CD14-positive monocyte (primary cell): ENCODE measurements at regions not wholly inside any gene's neighbourhood (a gene's known extent, or its start where the extent isn't known, plus 50 kb on each side); places are given as distances from the start of the nearest gene placed in this dataset.

Source experiments
- DNase-seq, 3 donors: peaks; one replicate each; pipeline ENCODE4 v3.0.0-alpha.2; 2011 to 2022
- H2AFZ ChIP-seq: 2 replicates; pipeline ENCODE4 v1.6.0; 2012; ENCODE audit warnings: mild to moderate bottlenecking, low read depth, low read length, inconsistent platforms; ENCODE audit not compliant: insufficient read depth, poor library complexity, severe bottlenecking
- H3K27ac ChIP-seq, 2 donors: 1 replicate in 1 of 2; 2 replicates in 1 of 2; pipeline ENCODE4 v1.5.1; 2012 to 2013; ENCODE audit warnings: low read length in 2 of 2, control low read depth in 1 of 2, inconsistent platforms in 1 of 2, low read depth in 1 of 2, mild to moderate bottlenecking in 1 of 2
- H3K27me3 ChIP-seq, 2 donors: one replicate each; pipeline versions ENCODE4 v1.6.0 to v1.6.1; 2011 to 2013; ENCODE audit warnings: low read length in 2 of 2; ENCODE audit not compliant: control insufficient read depth in 2 of 2, insufficient read depth in 2 of 2
- H3K36me3 ChIP-seq, 2 donors: replicated peaks in 1 of 2; 1 replicate in 1 of 2; 2 replicates in 1 of 2; pipeline versions ENCODE4 v1.5.1 to v1.6.1; 2012 to 2013; ENCODE audit warnings: low read length in 2 of 2, control low read depth in 1 of 2, inconsistent platforms in 1 of 2, mild to moderate bottlenecking in 1 of 2; ENCODE audit not compliant: insufficient read depth in 2 of 2, control insufficient read depth in 1 of 2
- H3K4me1 ChIP-seq, 2 donors: 1 replicate in 1 of 2; 2 replicates in 1 of 2; pipeline versions ENCODE4 v1.5.1 to v1.6.1; 2012 to 2013; ENCODE audit warnings: low read length in 2 of 2, control low read depth in 1 of 2, inconsistent platforms in 1 of 2, mild to moderate bottlenecking in 1 of 2, moderate library complexity in 1 of 2; ENCODE audit not compliant: insufficient read depth in 2 of 2, control insufficient read depth in 1 of 2
- H3K4me2 ChIP-seq: replicated peaks from 2 replicates; pipeline ENCODE3; 2012; ENCODE audit warnings: low read length, moderate library complexity, mild to moderate bottlenecking; ENCODE audit not compliant: poor library complexity, severe bottlenecking; ENCODE audit errors: extremely low read depth
- H3K4me3 ChIP-seq, 3 experiments: fragments of 200-600 bp in 1 of 3; sonication (generic) in 1 of 3; replicated peaks in 1 of 3; 1 replicate in 2 of 3; 2 replicates in 1 of 3; pipeline ENCODE4 v1.5.1; 2011 to 2013; ENCODE audit warnings: low read length in 3 of 3, mild to moderate bottlenecking in 3 of 3, control low read depth in 2 of 3, low read depth in 2 of 3, inconsistent platforms in 1 of 3, moderate library complexity in 1 of 3
- H3K79me2 ChIP-seq: 2 replicates; pipeline ENCODE4 v1.6.0; 2012; ENCODE audit warnings: mild to moderate bottlenecking, control low read depth, inconsistent platforms, low read length, moderate library complexity; ENCODE audit not compliant: insufficient read depth
- H3K9ac ChIP-seq: 2 replicates; pipeline ENCODE4 v1.6.0; 2017; ENCODE audit warnings: low read length, mild to moderate bottlenecking; ENCODE audit not compliant: insufficient read depth, poor library complexity, severe bottlenecking
- H3K9me3 ChIP-seq, 2 donors: replicated peaks in 1 of 2; 1 replicate in 1 of 2; 2 replicates in 1 of 2; pipeline versions ENCODE4 v1.5.1 to v1.6.1; 2012 to 2013; ENCODE audit warnings: low read length in 2 of 2, control low read depth in 1 of 2; ENCODE audit not compliant: control insufficient read depth in 1 of 2, insufficient read depth in 1 of 2
- H4K20me1 ChIP-seq: 2 replicates; pipeline ENCODE4 v1.6.0; 2012; ENCODE audit warnings: mild to moderate bottlenecking, low read length, control low read depth, moderate library complexity; ENCODE audit not compliant: insufficient read depth
- H3K27ac Mint-ChIP-seq, 7 donors: one replicate each; pipeline ENCODE4 v1.8.0; 2020; ENCODE audit warnings: mild to moderate bottlenecking in 7 of 7, mixed read lengths in 7 of 7, moderate library complexity in 6 of 7, inconsistent platforms in 2 of 7
- H3K27me3 Mint-ChIP-seq, 3 donors: one replicate each; pipeline ENCODE4 v1.8.0; 2021 to 2022; ENCODE audit warnings: low read depth in 3 of 3, mild to moderate bottlenecking in 3 of 3, mixed read lengths in 3 of 3, moderate library complexity in 3 of 3, inconsistent platforms in 1 of 3
- H3K36me3 Mint-ChIP-seq, 2 donors: one replicate each; pipeline ENCODE4 v1.8.0; 2020; ENCODE audit warnings: mixed read lengths in 2 of 2, inconsistent platforms in 1 of 2, mild to moderate bottlenecking in 1 of 2
- H3K4me1 Mint-ChIP-seq: one replicate; pipeline ENCODE4 v1.8.0; 2020; ENCODE audit warnings: mild to moderate bottlenecking, mixed read lengths
- H3K4me3 Mint-ChIP-seq, 2 donors: one replicate each; pipeline ENCODE4 v1.8.0; 2020; ENCODE audit warnings: mild to moderate bottlenecking in 2 of 2, mixed read lengths in 2 of 2, moderate library complexity in 1 of 2
- H3K9me3 Mint-ChIP-seq, 7 donors: one replicate each; pipeline ENCODE4 v1.8.0; 2020 to 2022; ENCODE audit warnings: mixed read lengths in 7 of 7, mild to moderate bottlenecking in 6 of 7, moderate library complexity in 6 of 7, inconsistent platforms in 2 of 7
- WGBS: methylation state at CpG from one replicate; pipeline ENCODE4 v1.1.5; 2013; ENCODE audit warnings: missing lambda C conversion rate; ENCODE audit not compliant: insufficient coverage; 5-methylcytosine and 5-hydroxymethylcytosine counted together
- intact Hi-C, 2 donors: fragments of 100-400 bp; cut with micrococcal nuclease; formaldehyde crosslinking; loops; one replicate each; pipeline versions ENCODE4 v1.15.0 to v1.15.1; 2023
- TF ChIP-seq, protein P1 (sequence below): fragments of 200-600 bp; IDR thresholded peaks from one replicate; pipeline ENCODE4 v1.8.0; 2022; ENCODE audit warnings: antibody characterized with exemption, mild to moderate bottlenecking

DNA sequence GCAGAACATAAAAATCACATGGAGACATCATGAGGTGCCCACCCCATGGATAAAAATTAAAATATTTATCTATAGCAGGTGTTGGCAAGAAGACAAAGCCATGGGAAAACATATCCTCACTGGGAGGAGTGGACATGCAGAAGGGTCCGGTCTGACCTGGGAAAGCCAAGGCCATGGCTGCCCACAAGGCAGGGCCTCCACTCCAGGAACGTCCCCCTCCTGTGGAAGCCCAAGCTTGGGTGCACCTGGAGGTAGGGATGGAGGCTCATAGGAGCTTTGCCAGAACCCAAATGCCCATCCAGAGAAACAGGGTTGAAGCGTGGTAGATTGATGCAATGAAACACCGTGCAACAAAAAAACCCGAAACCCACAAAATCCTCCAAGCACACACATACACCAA lies 81.4 kb upstream of the COL5A1 start:
- no peak overlapping the region for H3K27ac Mint-ChIP-seq
- Histone ChIP-seq H3K36me3 (no peaks in the 10 kb centered on the region), H4K20me1 (no peaks in the 10 kb centered on the region), H3K9me3 (peaks cover 6 to 7% of the 10 kb centered on the region in 2 donors), H3K4me1 (no peaks in the 10 kb centered on the region), H3K79me2 (no peaks in the 10 kb centered on the region), H3K27me3 (peaks cover 0 to 11% of the 10 kb centered on the region in 2 donors), H3K27ac (no peak overlapping the region), H3K4me2 (no peak overlapping the region), H3K4me3 (no peak overlapping the region), H3K9ac (no peak overlapping the region), H2AFZ (no peak overlapping the region)
- peaks cover 9% of the 10 kb centered on the region for H3K4me1 Mint-ChIP-seq
- 100% methylated on average over 2 of the region's 5 CpGs for WGBS
- no peak for DNase-seq
- TF ChIP-seq, protein P1, sequence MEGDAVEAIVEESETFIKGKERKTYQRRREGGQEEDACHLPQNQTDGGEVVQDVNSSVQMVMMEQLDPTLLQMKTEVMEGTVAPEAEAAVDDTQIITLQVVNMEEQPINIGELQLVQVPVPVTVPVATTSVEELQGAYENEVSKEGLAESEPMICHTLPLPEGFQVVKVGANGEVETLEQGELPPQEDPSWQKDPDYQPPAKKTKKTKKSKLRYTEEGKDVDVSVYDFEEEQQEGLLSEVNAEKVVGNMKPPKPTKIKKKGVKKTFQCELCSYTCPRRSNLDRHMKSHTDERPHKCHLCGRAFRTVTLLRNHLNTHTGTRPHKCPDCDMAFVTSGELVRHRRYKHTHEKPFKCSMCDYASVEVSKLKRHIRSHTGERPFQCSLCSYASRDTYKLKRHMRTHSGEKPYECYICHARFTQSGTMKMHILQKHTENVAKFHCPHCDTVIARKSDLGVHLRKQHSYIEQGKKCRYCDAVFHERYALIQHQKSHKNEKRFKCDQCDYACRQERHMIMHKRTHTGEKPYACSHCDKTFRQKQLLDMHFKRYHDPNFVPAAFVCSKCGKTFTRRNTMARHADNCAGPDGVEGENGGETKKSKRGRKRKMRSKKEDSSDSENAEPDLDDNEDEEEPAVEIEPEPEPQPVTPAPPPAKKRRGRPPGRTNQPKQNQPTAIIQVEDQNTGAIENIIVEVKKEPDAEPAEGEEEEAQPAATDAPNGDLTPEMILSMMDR, result no peak
- H3K27me3 Mint-ChIP-seq, result peaks cover 6 to 35% (median 20%) of the 10 kb centered on the region in 3 donors
- H3K9me3 Mint-ChIP-seq, result peaks cover 0 to 16% (median 4%) of the 10 kb centered on the region in 7 donors
- intact Hi-C loops, result no loop called here
- no peaks in the 10 kb centered on the region for H3K36me3 Mint-ChIP-seq
- no peak overlapping the region for H3K4me3 Mint-ChIP-seq

DNA sequence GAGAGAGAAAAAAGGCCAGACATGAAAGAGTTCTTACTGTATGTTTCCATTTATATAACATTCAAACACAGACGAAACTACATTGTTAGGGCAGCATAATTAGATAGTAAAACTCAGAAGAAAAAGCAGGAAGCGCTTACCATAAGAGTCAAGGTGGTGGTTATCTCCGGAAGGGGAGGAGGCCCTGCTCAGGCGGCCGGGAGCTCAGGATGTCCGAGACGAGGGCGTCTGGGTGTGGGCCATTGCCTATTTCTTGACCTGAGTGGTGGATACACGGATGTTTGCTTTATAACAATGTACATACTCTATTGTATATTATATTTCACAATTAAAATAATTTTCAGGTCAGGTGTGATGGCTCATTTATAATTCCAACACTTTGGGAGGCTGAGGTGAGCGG lies 80.9 kb upstream of the COL5A1 start:
- intact Hi-C loops, result no loop called here
- peaks cover 9% of the 10 kb centered on the region for H3K4me1 Mint-ChIP-seq
- DNase-seq, result no peak
- Histone ChIP-seq H3K9ac (no peak overlapping the region), H4K20me1 (no peaks in the 10 kb centered on the region), H3K36me3 (no peaks in the 10 kb centered on the region), H3K27ac (no peak overlapping the region), H3K4me2 (no peak overlapping the region), H3K4me1 (no peaks in the 10 kb centered on the region), H3K4me3 (no peak overlapping the region), H3K27me3 (peaks cover 0 to 11% of the 10 kb centered on the region in 2 donors), H3K79me2 (no peaks in the 10 kb centered on the region), H2AFZ (no peak overlapping the region), H3K9me3 (peaks cover 6 to 10% of the 10 kb centered on the region in 2 donors)
- H3K4me3 Mint-ChIP-seq, result no peak overlapping the region
- H3K27me3 Mint-ChIP-seq, result peaks cover 6 to 35% (median 18%) of the 10 kb centered on the region in 3 donors
- no peak overlapping the region for H3K27ac Mint-ChIP-seq
- TF ChIP-seq, protein P1, result no peak
- H3K9me3 Mint-ChIP-seq, result peaks cover 0 to 18% (median 4%) of the 10 kb centered on the region in 7 donors
- 56% methylated on average over 4 of the region's 10 CpGs for WGBS
- H3K36me3 Mint-ChIP-seq, result no peaks in the 10 kb centered on the region
